C4-2B (cell line): ENCODE measurements at regions not wholly inside any gene's neighbourhood (a gene's known extent, or its start where the extent isn't known, plus 50 kb on each side); places are given as distances from the start of the nearest gene placed in this dataset.

Experiments used
- ZFX ChIP-seq: fragments of 450-650 bp; IDR thresholded peaks from 2 replicates; pipeline ENCODE4 v1.6.1; 2017
- TF ChIP-seq, protein P1 (sequence below): fragments of 450-650 bp; conservative IDR thresholded peaks from 2 replicates; pipeline ENCODE4 v1.5.1; 2017; ENCODE audit warnings: mild to moderate bottlenecking

DNA sequence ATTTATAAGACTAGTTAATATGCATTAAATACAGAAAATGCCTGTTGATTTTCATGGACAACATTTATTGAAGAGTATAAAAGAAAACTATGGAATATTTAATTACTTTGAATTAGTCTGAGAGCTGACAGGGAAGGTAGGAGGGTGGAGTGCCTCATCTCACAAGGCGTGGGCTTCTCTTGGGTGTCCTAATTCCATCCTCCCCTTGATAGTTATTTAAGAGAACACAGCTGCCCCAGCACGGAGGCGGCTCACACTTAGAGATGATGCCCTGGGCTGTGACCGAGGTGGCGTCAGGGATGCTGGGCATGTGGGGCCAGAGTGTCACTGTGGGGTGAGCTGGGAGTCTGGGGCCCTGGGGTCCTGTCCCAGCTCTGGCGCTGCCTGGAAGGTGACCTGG is 493.0 kb downstream of the PTPRU start:
- TF ChIP-seq, protein P1, sequence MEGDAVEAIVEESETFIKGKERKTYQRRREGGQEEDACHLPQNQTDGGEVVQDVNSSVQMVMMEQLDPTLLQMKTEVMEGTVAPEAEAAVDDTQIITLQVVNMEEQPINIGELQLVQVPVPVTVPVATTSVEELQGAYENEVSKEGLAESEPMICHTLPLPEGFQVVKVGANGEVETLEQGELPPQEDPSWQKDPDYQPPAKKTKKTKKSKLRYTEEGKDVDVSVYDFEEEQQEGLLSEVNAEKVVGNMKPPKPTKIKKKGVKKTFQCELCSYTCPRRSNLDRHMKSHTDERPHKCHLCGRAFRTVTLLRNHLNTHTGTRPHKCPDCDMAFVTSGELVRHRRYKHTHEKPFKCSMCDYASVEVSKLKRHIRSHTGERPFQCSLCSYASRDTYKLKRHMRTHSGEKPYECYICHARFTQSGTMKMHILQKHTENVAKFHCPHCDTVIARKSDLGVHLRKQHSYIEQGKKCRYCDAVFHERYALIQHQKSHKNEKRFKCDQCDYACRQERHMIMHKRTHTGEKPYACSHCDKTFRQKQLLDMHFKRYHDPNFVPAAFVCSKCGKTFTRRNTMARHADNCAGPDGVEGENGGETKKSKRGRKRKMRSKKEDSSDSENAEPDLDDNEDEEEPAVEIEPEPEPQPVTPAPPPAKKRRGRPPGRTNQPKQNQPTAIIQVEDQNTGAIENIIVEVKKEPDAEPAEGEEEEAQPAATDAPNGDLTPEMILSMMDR, result no peak
- TF ChIP-seq ZFX, result no peak
